Suprapubic skin (tissue), 4 donors: ENCODE measurements at regions not wholly inside any gene's neighbourhood (a gene's known extent, or its start where the extent isn't known, plus 50 kb on each side); places are given as distances from the start of the nearest gene placed in this dataset.
"Not testable (repeated sequence)": the region's sequence is repeated elsewhere in the genome, so short reads cannot be mapped to it uniquely, and the experiment has no call there.

Experiments used
- DNase-seq, 2 donors: peaks; one replicate each; pipeline ENCODE4 v3.0.0-alpha.2; 2019; ENCODE audit warnings: low spot score in 2 of 2
- H3K27ac ChIP-seq: fragments of 200-600 bp; sonication (generic); one replicate; pipeline ENCODE4 v1.5.1; 2019
- H3K27me3 ChIP-seq: fragments of 200-600 bp; sonication (generic); one replicate; pipeline ENCODE4 v1.5.1; 2019
- H3K36me3 ChIP-seq: fragments of 200-600 bp; sonication (generic); one replicate; pipeline ENCODE4 v1.5.1; 2019
- H3K4me1 ChIP-seq: fragments of 200-600 bp; sonication (generic); one replicate; pipeline ENCODE4 v1.5.1; 2019
- H3K4me3 ChIP-seq: fragments of 200-600 bp; sonication (generic); one replicate; pipeline ENCODE4 v1.5.1; 2019; ENCODE audit warnings: mild to moderate bottlenecking
- H3K9me3 ChIP-seq: fragments of 200-600 bp; sonication (generic); one replicate; pipeline ENCODE4 v1.5.1; 2019
- CTCF ChIP-seq, 2 donors: fragments of 200-600 bp in 1 of 2; fragments of 450-650 bp in 1 of 2; sonication (generic) in 1 of 2; IDR thresholded peaks; one replicate each; pipeline ENCODE4 v1.5.1; 2016 to 2019; ENCODE audit warnings: antibody characterized with exemption in 2 of 2, mild to moderate bottlenecking in 1 of 2, moderate library complexity in 1 of 2
- EP300 ChIP-seq: sonication (generic); formaldehyde crosslinking; IDR thresholded peaks from one replicate; pipeline ENCODE4 v1.6.1; 2017; ENCODE audit warnings: antibody characterized with exemption
- POLR2A ChIP-seq, 2 donors: fragments of 450-650 bp; IDR thresholded peaks; one replicate each; pipeline ENCODE4 v1.6.1; 2017; ENCODE audit warnings: antibody characterized with exemption in 2 of 2, mild to moderate bottlenecking in 2 of 2, moderate library complexity in 2 of 2
- POLR2AphosphoS5 ChIP-seq, 3 donors: sonication (generic); formaldehyde crosslinking; IDR thresholded peaks; one replicate each; pipeline ENCODE4 v1.6.1; 2017; ENCODE audit warnings: antibody characterized with exemption in 3 of 3
- WGBS: methylation state at CpG from one replicate; pipeline ENCODE4 v1.1.5; 2018; 5-methylcytosine and 5-hydroxymethylcytosine counted together

- Histone ChIP-seq H3K27ac (no peak overlapping the region), H3K4me1 (no peaks in the 10 kb centered on the region), H3K9me3 (no peaks in the 10 kb centered on the region), H3K36me3 (no peaks in the 10 kb centered on the region), H3K27me3 (no peaks in the 10 kb centered on the region), H3K4me3 (no peak overlapping the region)
- 76% methylated on average over 2 of the region's 2 CpGs for WGBS
- no peak for DNase-seq
- TF ChIP-seq POLR2A (IDR thresholded peaks at IDR 0.05) (no peak), EP300 (no peak), POLR2AphosphoS5 (IDR thresholded peaks at IDR 0.05) (no peak), CTCF (IDR thresholded peaks at IDR 0.05) (no peak)
Measured at GRCh38 chr1:238606457-238606856, 715.7 kb upstream of the ZP4 start.

- no peaks in the 10 kb centered on the region for H3K4me1 ChIP-seq
- no peaks in the 10 kb centered on the region for H3K36me3 ChIP-seq
- no peaks in the 10 kb centered on the region for H3K9me3 ChIP-seq
- H3K4me3 ChIP-seq = no peak overlapping the region
- no peak for DNase-seq
- H3K27me3 ChIP-seq = no peaks in the 10 kb centered on the region
- H3K27ac ChIP-seq = no peak overlapping the region
- TF ChIP-seq CTCF (IDR thresholded peaks at IDR 0.05) (no peak), EP300 (no peak), POLR2A (IDR thresholded peaks at IDR 0.05) (no peak), POLR2AphosphoS5 (IDR thresholded peaks at IDR 0.05) (no peak)
- WGBS = 78% methylated on average over 3 of the region's 3 CpGs
Measured at GRCh38 chr1:238604357-238604756, 713.6 kb upstream of the ZP4 start.

GRCh38 chr1:238601604-238602003 lies 710.9 kb upstream of the ZP4 start:
- H3K4me3 ChIP-seq, H3K9me3 ChIP-seq, H3K27ac ChIP-seq, H3K36me3 ChIP-seq, H3K27me3 ChIP-seq, H3K4me1 ChIP-seq, DNase-seq: not testable (repeated sequence)
- WGBS = 17% methylated on average over 2 of the region's 2 CpGs

- Histone ChIP-seq H3K4me3 (no peak overlapping the region), H3K9me3 (no peaks in the 10 kb centered on the region), H3K27ac (no peak overlapping the region), H3K36me3 (no peaks in the 10 kb centered on the region), H3K4me1 (no peaks in the 10 kb centered on the region), H3K27me3 (no peaks in the 10 kb centered on the region)
- WGBS = 90% methylated on average over 4 of the region's 4 CpGs
- TF ChIP-seq POLR2A (IDR thresholded peaks at IDR 0.05) = no peak
- TF ChIP-seq POLR2AphosphoS5 (IDR thresholded peaks at IDR 0.05) = no peak
- no peak for TF ChIP-seq EP300
- no peak for TF ChIP-seq CTCF (IDR thresholded peaks at IDR 0.05)
- DNase-seq = no peak
Measured at GRCh38 chr1:238596703-238597102, 706.0 kb upstream of the ZP4 start.

GRCh38 chr1:238592621-238593020 lies 701.9 kb upstream of the ZP4 start:
- no peaks in the 10 kb centered on the region for H3K4me1 ChIP-seq
- WGBS = 51% methylated on average over 7 of the region's 7 CpGs
- no peaks in the 10 kb centered on the region for H3K36me3 ChIP-seq
- no peak overlapping the region for H3K4me3 ChIP-seq
- H3K27ac ChIP-seq = no peak overlapping the region
- no peak for TF ChIP-seq CTCF (IDR thresholded peaks at IDR 0.05)
- no peak for TF ChIP-seq POLR2A (IDR thresholded peaks at IDR 0.05)
- TF ChIP-seq POLR2AphosphoS5 (IDR thresholded peaks at IDR 0.05) = no peak
- TF ChIP-seq EP300 = no peak
- no peaks in the 10 kb centered on the region for H3K9me3 ChIP-seq
- DNase-seq = no peak
- no peaks in the 10 kb centered on the region for H3K27me3 ChIP-seq

GRCh38 chr1:238589843-238590435 lies 699.2 kb upstream of the ZP4 start:
- H3K36me3 ChIP-seq = no peaks in the 10 kb centered on the region
- no peak overlapping the region for H3K4me3 ChIP-seq
- TF ChIP-seq POLR2AphosphoS5 (IDR thresholded peaks at IDR 0.05) = no peak
- TF ChIP-seq POLR2A (IDR thresholded peaks at IDR 0.05) = no peak
- no peak for TF ChIP-seq CTCF (IDR thresholded peaks at IDR 0.05)
- no peak for TF ChIP-seq EP300
- no peak for DNase-seq
- 73% methylated on average over 9 of the region's 9 CpGs for WGBS
- H3K9me3 ChIP-seq = no peaks in the 10 kb centered on the region
- H3K27ac ChIP-seq = no peak overlapping the region
- H3K4me1 ChIP-seq = no peaks in the 10 kb centered on the region
- H3K27me3 ChIP-seq = no peaks in the 10 kb centered on the region
